ENCODE measurements at regions not wholly inside any gene's neighbourhood (a gene's known extent, or its start where the extent isn't known, plus 50 kb on each side); places are given as distances from the start of the nearest gene placed in this dataset.

GRCh38 chr5:6041977-6042550 lies 336.3 kb downstream of the MED10 start:
- no peaks in the 10 kb centered on the region for H3K9me2 ChIP-seq (replicated peaks; ENCODE audit: control insufficient read depth, low read length)

DNA sequence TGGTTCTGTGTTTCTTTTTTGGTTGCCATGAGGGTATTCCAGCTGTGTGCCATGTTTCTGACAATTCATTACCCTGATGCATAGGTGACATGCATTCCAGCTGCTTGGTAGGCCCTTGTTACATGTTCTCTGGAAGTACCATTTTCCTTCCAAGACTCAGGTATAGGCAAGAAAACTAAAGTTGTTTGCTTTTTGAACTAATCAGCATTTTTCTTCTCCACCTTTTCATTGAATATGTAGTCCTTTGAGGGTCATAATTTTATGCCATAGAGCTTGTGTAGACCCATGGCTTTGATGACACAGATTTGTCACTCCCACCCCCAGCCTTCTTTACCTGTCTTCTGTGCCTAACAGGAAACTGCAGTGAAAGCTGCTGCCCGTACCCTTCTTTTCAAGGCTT lies 339.2 kb downstream of the MED10 start:
- H3K4me2 ChIP-seq (ENCODE audit: low read length), result no peak overlapping the region
- no peaks in the 10 kb centered on the region for H3K4me1 ChIP-seq (ENCODE audit: control insufficient read depth, low read length)
- H4K20me1 ChIP-seq (ENCODE audit: control insufficient read depth, insufficient read depth, low read depth, low read length), result no peaks in the 10 kb centered on the region
- TF ChIP-seq EZH2phosphoT487 (IDR thresholded peaks at IDR 0.05; ENCODE audit: borderline replicate concordance, low read length) (no peak), CTCF (IDR thresholded peaks at IDR 0.05; ENCODE audit: low read depth, low read length, poor library complexity, severe bottlenecking) (no peak)
- H3K9me3 ChIP-seq (ENCODE audit: control insufficient read depth, insufficient read depth, low read length), result no peaks in the 10 kb centered on the region
- no peaks in the 10 kb centered on the region for H3K9me2 ChIP-seq (replicated peaks; ENCODE audit: control insufficient read depth, low read length)
- H3K27me3 ChIP-seq (ENCODE audit: control insufficient read depth, low read length), result no peaks in the 10 kb centered on the region
- no peak overlapping the region for H3K4me3 ChIP-seq (ENCODE audit: low read length)
- no peak overlapping the region for H3K27ac ChIP-seq (ENCODE audit: low read depth, low read length)
- H3K36me3 ChIP-seq (ENCODE audit: control insufficient read depth, low read length), result no peaks in the 10 kb centered on the region
- H3F3A ChIP-seq (ENCODE audit: control insufficient read depth, insufficient read depth), result no peaks in the 10 kb centered on the region
- no peaks in the 10 kb centered on the region for H3K79me2 ChIP-seq (ENCODE audit: control insufficient read depth, low read length)

More at GRCh38 chr5:6041977-6042550, 336.3 kb downstream of the MED10 start:
- Histone ChIP-seq H3K4me1 (ENCODE audit: control insufficient read depth, low read length) (no peaks in the 10 kb centered on the region), H3K79me2 (ENCODE audit: control insufficient read depth, low read length) (no peaks in the 10 kb centered on the region), H3K36me3 (ENCODE audit: control insufficient read depth, low read length) (no peaks in the 10 kb centered on the region), H3K4me2 (ENCODE audit: low read length) (no peak overlapping the region), H3K27ac (ENCODE audit: low read depth, low read length) (no peak overlapping the region), H3K9me3 (ENCODE audit: control insufficient read depth, insufficient read depth, low read length) (no peaks in the 10 kb centered on the region), H3F3A (ENCODE audit: control insufficient read depth, insufficient read depth) (no peaks in the 10 kb centered on the region), H3K4me3 (ENCODE audit: low read length) (no peak overlapping the region), H3K27me3 (ENCODE audit: control insufficient read depth, low read length) (no peaks in the 10 kb centered on the region), H4K20me1 (ENCODE audit: control insufficient read depth, insufficient read depth, low read depth, low read length) (no peaks in the 10 kb centered on the region)
- TF ChIP-seq CTCF (IDR thresholded peaks at IDR 0.05; ENCODE audit: low read depth, low read length, poor library complexity, severe bottlenecking) (no peak), EZH2phosphoT487 (IDR thresholded peaks at IDR 0.05; ENCODE audit: borderline replicate concordance, low read length) (no peak)

DNA sequence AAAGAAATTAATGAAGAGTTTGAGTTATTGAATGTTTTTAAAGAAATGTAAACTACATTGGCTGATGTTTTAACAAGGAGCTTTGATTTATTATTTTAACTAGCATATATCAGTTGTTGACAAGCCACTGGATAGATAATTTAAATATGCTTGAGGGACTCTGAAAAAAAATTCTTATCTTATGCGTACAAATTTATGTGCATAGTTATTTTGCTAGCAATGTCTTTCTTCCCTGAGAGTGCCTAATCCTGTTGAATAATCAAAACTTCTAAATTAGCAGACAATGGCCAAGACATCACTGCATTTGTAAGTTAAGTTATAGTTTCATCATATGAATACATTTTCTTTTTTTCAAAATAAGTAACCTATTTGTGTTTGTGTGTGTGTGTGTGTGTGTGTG lies 342.3 kb downstream of the MED10 start:
- Histone ChIP-seq H3K27me3 (ENCODE audit: control insufficient read depth, low read length) (no peaks in the 10 kb centered on the region), H3K9me2 (replicated peaks; ENCODE audit: control insufficient read depth, low read length) (no peaks in the 10 kb centered on the region), H3K36me3 (ENCODE audit: control insufficient read depth, low read length) (no peaks in the 10 kb centered on the region), H3K9me3 (ENCODE audit: control insufficient read depth, insufficient read depth, low read length) (no peaks in the 10 kb centered on the region), H3F3A (ENCODE audit: control insufficient read depth, insufficient read depth) (no peaks in the 10 kb centered on the region), H3K4me2 (ENCODE audit: low read length) (no peak overlapping the region), H3K4me3 (ENCODE audit: low read length) (no peak overlapping the region), H3K4me1 (ENCODE audit: control insufficient read depth, low read length) (no peaks in the 10 kb centered on the region), H3K27ac (ENCODE audit: low read depth, low read length) (no peak overlapping the region), H4K20me1 (ENCODE audit: control insufficient read depth, insufficient read depth, low read depth, low read length) (no peaks in the 10 kb centered on the region), H3K79me2 (ENCODE audit: control insufficient read depth, low read length) (no peaks in the 10 kb centered on the region)
- TF ChIP-seq CTCF (IDR thresholded peaks at IDR 0.05; ENCODE audit: low read depth, low read length, poor library complexity, severe bottlenecking), result no peak
- TF ChIP-seq EZH2phosphoT487 (IDR thresholded peaks at IDR 0.05; ENCODE audit: borderline replicate concordance, low read length), result no peak

Measured in DOHH2 (cell line).